GM23338 (cell line): ENCODE measurements at regions not wholly inside any gene's neighbourhood (a gene's known extent, or its start where the extent isn't known, plus 50 kb on each side); places are given as distances from the start of the nearest gene placed in this dataset.

Experiments used
- ATAC-seq: fragments of 200-7000 bp; cut with Tn5 transposase; 3 replicates; pipeline ENCODE4 v1.9.1; 2020
- DNase-seq: peaks from one replicate; pipeline ENCODE4 v3.0.0-alpha.2; 2015; ENCODE audit warnings: low spot score
- H2AFZ ChIP-seq: fragments of 200-600 bp; sonication (generic); 2 replicates; pipeline ENCODE4 v1.8.0; 2016; ENCODE audit warnings: antibody characterized with exemption, mild to moderate bottlenecking, moderate library complexity
- H3F3A ChIP-seq: fragments of 200-600 bp; sonication (generic); replicated peaks from 2 replicates; pipeline ENCODE4 v1.8.0; 2017; ENCODE audit warnings: antibody characterized with exemption, mixed run types, low read depth
- H3K27ac ChIP-seq: fragments of 200-600 bp; sonication (generic); 2 replicates; pipeline ENCODE4 v1.6.1; 2016; ENCODE audit warnings: low read depth
- H3K27me3 ChIP-seq: fragments of 200-600 bp; sonication (generic); 2 replicates; pipeline ENCODE4 v1.8.0; 2016; ENCODE audit warnings: mild to moderate bottlenecking, mixed run types, moderate library complexity; ENCODE audit not compliant: insufficient read depth
- H3K36me3 ChIP-seq: fragments of 200-600 bp; sonication (generic); 2 replicates; pipeline ENCODE4 v1.8.0; 2016; ENCODE audit warnings: mild to moderate bottlenecking; ENCODE audit not compliant: insufficient read depth
- H3K4me1 ChIP-seq: fragments of 200-600 bp; sonication (generic); 2 replicates; pipeline ENCODE4 v1.8.0; 2016; ENCODE audit warnings: mild to moderate bottlenecking, moderate library complexity; ENCODE audit not compliant: insufficient read depth
- H3K4me2 ChIP-seq: fragments of 200-600 bp; sonication (generic); 2 replicates; pipeline ENCODE4 v1.7.1; 2017; ENCODE audit warnings: mixed run types
- H3K4me3 ChIP-seq: fragments of 200-600 bp; sonication (generic); 2 replicates; pipeline ENCODE4 v1.6.1; 2016; ENCODE audit warnings: mixed run types
- H3K79me2 ChIP-seq: fragments of 200-600 bp; sonication (generic); replicated peaks from 2 replicates; pipeline ENCODE4 v1.8.0; 2017; ENCODE audit warnings: mild to moderate bottlenecking; ENCODE audit not compliant: insufficient read depth
- H3K9me2 ChIP-seq: fragments of 200-600 bp; sonication (generic); 2 replicates; pipeline ENCODE4 v1.8.0; 2017; ENCODE audit not compliant: insufficient read depth
- H4K20me1 ChIP-seq: fragments of 200-600 bp; sonication (generic); replicated peaks from 2 replicates; pipeline ENCODE4 v1.8.0; 2017; ENCODE audit warnings: mild to moderate bottlenecking; ENCODE audit not compliant: insufficient read depth
- H3K27ac Mint-ChIP-seq: 2 replicates; pipeline ENCODE4 v1.8.0; 2020; ENCODE audit warnings: inconsistent platforms, mild to moderate bottlenecking, moderate library complexity, mixed read lengths
- H3K27me3 Mint-ChIP-seq: 3 replicates; pipeline ENCODE4 v1.8.0; 2022; ENCODE audit warnings: low read depth, mild to moderate bottlenecking, moderate library complexity, mixed read lengths, inconsistent platforms; ENCODE audit not compliant: insufficient read depth, poor library complexity
- H3K36me3 Mint-ChIP-seq: 3 replicates; pipeline ENCODE4 v1.8.0; 2021; ENCODE audit warnings: low read depth, mild to moderate bottlenecking, inconsistent platforms, moderate library complexity, mixed read lengths
- H3K4me1 Mint-ChIP-seq: 3 replicates; pipeline ENCODE4 v1.8.0; 2020; ENCODE audit warnings: mild to moderate bottlenecking, inconsistent platforms, mixed read lengths
- H3K4me3 Mint-ChIP-seq: 3 replicates; pipeline ENCODE4 v1.8.0; 2021; ENCODE audit warnings: moderate library complexity, mild to moderate bottlenecking, inconsistent platforms, mixed read lengths
- H3K9me3 Mint-ChIP-seq: 3 replicates; pipeline ENCODE4 v1.8.0; 2020; ENCODE audit warnings: moderate library complexity, mild to moderate bottlenecking, inconsistent platforms, mixed read lengths
- NANOG ChIP-seq: IDR thresholded peaks from 2 replicates; pipeline ENCODE4 v1.6.1; 2016; ENCODE audit warnings: antibody characterized with exemption, borderline replicate concordance
- POLR2AphosphoS5 ChIP-seq: IDR thresholded peaks from 2 replicates; pipeline ENCODE4 v1.6.1; 2016; ENCODE audit warnings: antibody characterized with exemption, low read depth
- STAT1 ChIP-seq: IDR thresholded peaks from one replicate; pipeline ENCODE4 v1.6.1; 2016; ENCODE audit warnings: antibody characterized with exemption; ENCODE audit not compliant: unreplicated experiment
- TF ChIP-seq, protein P1 (sequence below): IDR thresholded peaks from one replicate; pipeline ENCODE4 v1.6.1; 2018; ENCODE audit warnings: antibody characterized with exemption; ENCODE audit not compliant: unreplicated experiment
- TF ChIP-seq, protein P2 (sequence below): fragments of 250-450 bp; sonication (Bioruptor Pico); IDR thresholded peaks from 2 replicates; pipeline ENCODE4 v1.5.0; 2020; ENCODE audit warnings: mild to moderate bottlenecking, moderate library complexity

DNA sequence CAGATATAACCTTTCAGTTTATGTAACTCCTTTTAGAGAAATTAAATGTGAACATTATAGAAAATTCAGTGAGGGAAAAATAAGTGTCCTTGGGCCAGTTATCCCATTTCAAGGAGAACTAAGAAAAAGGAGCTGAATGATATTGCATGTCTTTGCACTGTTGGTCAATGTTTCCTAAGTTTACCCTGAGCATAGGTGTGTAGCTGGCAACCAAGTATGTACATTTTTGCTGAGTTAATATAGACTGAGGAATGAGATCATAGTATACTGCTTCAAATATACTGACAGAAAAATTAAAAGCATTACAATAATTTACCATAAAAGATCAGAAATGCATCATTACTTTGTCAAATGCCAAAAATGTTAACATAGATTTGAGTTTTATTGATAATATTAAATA lies 2128.7 kb upstream of the C9orf72 start:
- Histone ChIP-seq H3K4me3 (no peak overlapping the region), H3F3A (no peaks in the 10 kb centered on the region), H3K9me2 (no peaks in the 10 kb centered on the region), H3K36me3 (no peaks in the 10 kb centered on the region), H4K20me1 (no peaks in the 10 kb centered on the region), H3K27ac (no peak overlapping the region), H2AFZ (peak overlapping the region; percentile 33; the same call in 1 of the 2 replicates), H3K79me2 (no peaks in the 10 kb centered on the region), H3K4me1 (no peaks in the 10 kb centered on the region), H3K27me3 (no peaks in the 10 kb centered on the region), H3K4me2 (no peak overlapping the region)
- no peaks in the 10 kb centered on the region for H3K36me3 Mint-ChIP-seq
- H3K27me3 Mint-ChIP-seq = no peaks in the 10 kb centered on the region
- no peak overlapping the region for H3K4me3 Mint-ChIP-seq
- no peaks in the 10 kb centered on the region; the same call in 2 of the 3 replicates for H3K4me1 Mint-ChIP-seq
- TF ChIP-seq POLR2AphosphoS5 = no peak
- TF ChIP-seq STAT1 = no peak
- TF ChIP-seq NANOG = no peak
- TF ChIP-seq, protein P1, sequence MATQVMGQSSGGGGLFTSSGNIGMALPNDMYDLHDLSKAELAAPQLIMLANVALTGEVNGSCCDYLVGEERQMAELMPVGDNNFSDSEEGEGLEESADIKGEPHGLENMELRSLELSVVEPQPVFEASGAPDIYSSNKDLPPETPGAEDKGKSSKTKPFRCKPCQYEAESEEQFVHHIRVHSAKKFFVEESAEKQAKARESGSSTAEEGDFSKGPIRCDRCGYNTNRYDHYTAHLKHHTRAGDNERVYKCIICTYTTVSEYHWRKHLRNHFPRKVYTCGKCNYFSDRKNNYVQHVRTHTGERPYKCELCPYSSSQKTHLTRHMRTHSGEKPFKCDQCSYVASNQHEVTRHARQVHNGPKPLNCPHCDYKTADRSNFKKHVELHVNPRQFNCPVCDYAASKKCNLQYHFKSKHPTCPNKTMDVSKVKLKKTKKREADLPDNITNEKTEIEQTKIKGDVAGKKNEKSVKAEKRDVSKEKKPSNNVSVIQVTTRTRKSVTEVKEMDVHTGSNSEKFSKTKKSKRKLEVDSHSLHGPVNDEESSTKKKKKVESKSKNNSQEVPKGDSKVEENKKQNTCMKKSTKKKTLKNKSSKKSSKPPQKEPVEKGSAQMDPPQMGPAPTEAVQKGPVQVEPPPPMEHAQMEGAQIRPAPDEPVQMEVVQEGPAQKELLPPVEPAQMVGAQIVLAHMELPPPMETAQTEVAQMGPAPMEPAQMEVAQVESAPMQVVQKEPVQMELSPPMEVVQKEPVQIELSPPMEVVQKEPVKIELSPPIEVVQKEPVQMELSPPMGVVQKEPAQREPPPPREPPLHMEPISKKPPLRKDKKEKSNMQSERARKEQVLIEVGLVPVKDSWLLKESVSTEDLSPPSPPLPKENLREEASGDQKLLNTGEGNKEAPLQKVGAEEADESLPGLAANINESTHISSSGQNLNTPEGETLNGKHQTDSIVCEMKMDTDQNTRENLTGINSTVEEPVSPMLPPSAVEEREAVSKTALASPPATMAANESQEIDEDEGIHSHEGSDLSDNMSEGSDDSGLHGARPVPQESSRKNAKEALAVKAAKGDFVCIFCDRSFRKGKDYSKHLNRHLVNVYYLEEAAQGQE = no peak
- TF ChIP-seq, protein P2, sequence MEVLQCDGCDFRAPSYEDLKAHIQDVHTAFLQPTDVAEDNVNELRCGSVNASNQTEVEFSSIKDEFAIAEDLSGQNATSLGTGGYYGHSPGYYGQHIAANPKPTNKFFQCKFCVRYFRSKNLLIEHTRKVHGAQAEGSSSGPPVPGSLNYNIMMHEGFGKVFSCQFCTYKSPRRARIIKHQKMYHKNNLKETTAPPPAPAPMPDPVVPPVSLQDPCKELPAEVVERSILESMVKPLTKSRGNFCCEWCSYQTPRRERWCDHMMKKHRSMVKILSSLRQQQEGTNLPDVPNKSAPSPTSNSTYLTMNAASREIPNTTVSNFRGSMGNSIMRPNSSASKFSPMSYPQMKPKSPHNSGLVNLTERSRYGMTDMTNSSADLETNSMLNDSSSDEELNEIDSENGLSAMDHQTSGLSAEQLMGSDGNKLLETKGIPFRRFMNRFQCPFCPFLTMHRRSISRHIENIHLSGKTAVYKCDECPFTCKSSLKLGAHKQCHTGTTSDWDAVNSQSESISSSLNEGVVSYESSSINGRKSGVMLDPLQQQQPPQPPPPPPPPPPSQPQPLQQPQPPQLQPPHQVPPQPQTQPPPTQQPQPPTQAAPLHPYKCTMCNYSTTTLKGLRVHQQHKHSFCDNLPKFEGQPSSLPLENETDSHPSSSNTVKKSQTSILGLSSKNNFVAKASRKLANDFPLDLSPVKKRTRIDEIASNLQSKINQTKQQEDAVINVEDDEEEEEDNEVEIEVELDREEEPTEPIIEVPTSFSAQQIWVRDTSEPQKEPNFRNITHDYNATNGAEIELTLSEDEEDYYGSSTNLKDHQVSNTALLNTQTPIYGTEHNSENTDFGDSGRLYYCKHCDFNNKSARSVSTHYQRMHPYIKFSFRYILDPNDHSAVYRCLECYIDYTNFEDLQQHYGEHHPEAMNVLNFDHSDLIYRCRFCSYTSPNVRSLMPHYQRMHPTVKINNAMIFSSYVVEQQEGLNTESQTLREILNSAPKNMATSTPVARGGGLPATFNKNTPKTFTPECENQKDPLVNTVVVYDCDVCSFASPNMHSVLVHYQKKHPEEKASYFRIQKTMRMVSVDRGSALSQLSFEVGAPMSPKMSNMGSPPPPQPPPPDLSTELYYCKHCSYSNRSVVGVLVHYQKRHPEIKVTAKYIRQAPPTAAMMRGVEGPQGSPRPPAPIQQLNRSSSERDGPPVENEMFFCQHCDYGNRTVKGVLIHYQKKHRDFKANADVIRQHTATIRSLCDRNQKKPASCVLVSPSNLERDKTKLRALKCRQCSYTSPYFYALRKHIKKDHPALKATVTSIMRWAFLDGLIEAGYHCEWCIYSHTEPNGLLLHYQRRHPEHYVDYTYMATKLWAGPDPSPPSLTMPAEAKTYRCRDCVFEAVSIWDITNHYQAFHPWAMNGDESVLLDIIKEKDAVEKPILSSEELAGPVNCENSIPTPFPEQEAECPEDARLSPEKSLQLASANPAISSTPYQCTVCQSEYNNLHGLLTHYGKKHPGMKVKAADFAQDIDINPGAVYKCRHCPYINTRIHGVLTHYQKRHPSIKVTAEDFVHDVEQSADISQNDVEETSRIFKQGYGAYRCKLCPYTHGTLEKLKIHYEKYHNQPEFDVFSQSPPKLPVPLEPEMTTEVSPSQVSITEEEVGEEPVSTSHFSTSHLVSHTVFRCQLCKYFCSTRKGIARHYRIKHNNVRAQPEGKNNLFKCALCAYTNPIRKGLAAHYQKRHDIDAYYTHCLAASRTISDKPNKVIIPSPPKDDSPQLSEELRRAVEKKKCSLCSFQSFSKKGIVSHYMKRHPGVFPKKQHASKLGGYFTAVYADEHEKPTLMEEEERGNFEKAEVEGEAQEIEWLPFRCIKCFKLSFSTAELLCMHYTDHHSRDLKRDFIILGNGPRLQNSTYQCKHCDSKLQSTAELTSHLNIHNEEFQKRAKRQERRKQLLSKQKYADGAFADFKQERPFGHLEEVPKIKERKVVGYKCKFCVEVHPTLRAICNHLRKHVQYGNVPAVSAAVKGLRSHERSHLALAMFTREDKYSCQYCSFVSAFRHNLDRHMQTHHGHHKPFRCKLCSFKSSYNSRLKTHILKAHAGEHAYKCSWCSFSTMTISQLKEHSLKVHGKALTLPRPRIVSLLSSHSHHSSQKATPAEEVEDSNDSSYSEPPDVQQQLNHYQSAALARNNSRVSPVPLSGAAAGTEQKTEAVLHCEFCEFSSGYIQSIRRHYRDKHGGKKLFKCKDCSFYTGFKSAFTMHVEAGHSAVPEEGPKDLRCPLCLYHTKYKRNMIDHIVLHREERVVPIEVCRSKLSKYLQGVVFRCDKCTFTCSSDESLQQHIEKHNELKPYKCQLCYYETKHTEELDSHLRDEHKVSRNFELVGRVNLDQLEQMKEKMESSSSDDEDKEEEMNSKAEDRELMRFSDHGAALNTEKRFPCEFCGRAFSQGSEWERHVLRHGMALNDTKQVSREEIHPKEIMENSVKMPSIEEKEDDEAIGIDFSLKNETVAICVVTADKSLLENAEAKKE (CRISPR knock-in tag) = no peak
- ATAC-seq = no peak
- no peak for DNase-seq
- no peaks in the 10 kb centered on the region for H3K9me3 Mint-ChIP-seq
- H3K27ac Mint-ChIP-seq = peak overlapping the region; percentile 91
